GDM1 (cell line): ENCODE measurements at regions not wholly inside any gene's neighbourhood (a gene's known extent, or its start where the extent isn't known, plus 50 kb on each side); places are given as distances from the start of the nearest gene placed in this dataset.

Experiments used
- DNase-seq: peaks from one replicate; lab custom pipeline; 2025; lab: John Stamatoyannopoulos, UW

DNA sequence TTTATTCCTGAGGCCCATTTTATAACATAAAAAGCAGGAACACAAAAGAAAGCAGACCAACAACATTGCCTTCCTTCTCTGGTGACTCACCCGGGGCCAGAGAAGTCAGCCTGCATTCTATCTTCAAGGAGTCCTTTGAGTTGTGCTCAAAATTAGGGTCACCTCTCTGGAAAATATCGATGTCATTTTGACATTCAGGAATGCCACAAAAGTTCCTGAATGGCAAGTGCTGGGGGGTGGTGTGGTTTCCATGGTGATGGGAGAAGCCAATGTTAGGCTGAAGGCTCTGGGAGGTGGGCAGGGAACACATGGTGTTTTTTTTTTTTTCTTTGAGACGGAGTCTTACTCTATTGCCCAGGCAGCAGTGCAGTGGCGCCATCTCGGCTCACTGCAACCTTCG, 159.6 kb downstream of the HAPSTR1 start:
- no peak for DNase-seq

DNA sequence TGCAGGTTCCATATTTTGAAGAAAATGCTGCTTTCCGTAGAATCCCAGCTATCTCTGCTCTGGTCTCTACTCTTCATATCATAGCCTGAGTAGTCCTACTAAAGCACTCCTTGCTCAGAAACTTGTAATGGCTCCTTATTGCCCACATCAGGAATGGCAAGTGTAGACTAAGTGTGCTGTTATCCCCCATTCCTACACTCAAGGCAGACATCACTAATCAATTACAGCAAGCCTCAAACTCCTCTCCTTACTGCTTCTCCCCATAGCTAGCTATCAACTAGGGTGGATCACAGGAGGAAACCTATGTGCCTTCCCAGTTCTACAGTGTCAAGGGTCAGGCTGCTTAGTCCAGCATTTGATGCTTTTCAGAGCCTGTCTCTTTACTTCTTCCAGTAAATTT, 163.4 kb downstream of the HAPSTR1 start:
- no peak for DNase-seq

DNA sequence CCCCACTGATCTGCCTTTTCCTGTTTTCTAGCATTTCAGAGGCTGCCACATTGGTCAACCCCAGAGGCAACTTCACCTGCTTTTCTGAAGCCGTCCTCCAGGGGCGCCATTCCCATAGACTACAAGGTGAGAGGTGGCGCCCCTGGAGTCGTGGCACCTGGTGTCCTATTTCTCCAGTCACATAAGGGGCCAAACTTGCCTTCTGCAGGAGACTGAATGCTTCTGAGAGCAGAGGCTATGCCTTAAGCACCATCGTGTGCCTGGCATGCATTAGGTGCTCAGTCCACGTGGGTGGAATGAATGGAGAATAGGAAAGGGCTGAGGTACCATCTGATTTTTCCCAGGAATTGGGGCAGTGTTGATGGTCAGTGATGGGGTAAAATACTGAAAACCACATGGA, 164.8 kb downstream of the HAPSTR1 start:
- peak; percentile 2 for DNase-seq

DNA sequence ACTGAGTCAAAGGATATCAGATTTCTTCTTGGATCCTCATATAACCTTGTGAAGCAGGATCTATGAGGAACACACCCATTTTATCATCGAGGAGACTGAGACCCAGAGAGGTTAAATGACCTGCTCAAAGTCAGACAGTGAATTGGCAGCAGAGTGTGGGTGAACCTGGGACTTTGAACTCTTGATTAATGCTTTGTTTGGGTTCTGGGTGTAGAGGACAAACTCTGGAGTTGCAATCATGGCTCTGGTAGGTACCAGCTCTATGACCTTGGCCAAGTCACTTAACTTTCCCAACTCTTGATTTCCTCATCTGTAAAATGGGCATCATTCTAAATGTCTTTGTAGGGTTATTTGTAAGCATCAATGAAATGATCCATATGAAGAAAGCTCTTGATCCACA, 166.4 kb downstream of the HAPSTR1 start:
- no peak for DNase-seq

DNA sequence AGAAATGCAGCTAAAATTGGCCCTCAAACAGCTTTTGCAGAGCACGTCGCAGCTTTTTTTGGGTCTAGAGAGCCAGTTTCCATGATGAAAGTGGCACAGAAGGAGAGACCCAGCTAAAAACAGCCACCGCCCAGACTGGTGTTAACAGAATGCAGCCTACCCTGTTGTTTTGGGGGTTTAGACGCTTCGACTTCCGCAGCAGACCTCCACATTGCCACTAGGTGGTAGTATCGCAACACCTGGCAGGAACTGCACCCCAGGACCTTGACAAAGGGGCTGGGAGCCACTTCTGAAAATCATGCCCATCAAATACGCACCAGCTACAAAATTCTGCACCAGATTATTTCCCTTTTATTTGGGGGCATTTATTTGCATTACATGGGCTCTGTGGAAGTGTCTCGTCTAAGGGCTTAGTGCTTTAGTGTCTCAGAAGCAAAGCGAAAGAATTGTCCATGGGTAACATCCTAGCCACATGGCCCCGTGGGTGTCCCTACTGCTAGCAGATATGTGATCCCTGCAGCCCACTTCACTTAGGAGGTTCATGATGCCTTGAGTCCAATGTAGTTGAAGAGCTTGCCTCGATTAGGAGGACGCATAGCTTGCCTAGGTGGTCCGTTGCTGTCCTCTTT, 167.1 kb downstream of the HAPSTR1 start:
- peak; percentile 14 for DNase-seq

DNA sequence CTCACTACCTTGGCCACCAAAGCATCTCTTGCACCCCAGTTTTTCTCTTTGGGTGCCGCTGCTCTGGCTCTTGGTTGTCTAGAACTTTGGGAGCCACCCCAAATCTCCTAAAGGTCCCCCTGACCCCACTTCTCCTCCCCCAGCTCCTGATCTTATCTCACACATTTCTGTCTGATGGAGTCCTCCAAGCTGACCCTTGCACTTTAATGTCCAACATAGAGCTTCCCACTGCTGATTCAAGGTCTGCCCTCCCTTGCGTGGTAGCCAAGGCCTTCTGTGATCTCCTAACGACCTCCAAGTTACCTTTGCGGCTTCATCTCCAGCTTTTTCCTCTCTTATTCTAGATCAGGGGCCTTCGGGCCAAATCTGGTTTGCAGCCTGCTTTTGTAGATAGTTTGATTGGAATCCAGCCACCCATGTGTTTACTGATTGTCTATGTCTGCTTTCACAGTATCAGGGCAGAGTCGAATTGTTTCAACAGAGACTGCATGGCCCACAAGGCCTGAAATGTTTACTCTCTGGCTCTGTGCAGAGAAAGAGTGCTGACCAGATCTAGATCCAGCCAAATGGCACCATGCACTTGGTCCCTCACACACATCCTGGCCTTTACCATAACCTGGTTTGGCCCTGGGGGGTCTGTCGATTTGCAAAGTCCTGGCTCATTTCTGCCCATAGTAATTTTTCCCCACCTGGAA, 168.6 kb downstream of the HAPSTR1 start:
- DNase-seq: no peak

DNA sequence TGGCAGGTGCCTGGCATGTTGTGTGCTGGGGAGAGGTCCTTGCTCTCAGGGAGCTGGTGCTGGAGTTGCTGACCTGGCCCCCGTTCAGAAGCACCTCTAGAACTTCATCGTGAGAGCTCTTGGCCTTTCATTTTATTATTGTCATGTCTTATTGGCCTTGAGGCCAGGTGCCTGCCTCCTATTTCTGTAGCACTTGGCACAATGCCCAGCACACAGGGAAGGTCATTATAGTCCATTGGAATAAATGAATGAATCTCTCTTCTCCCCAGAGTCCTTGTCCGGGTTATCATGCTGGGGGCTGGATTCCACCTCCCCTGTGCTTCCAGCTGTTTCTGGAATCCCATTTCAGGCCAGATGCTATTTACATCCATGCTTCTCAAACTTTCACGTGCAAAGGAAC, 169.2 kb downstream of the HAPSTR1 start:
- DNase-seq: no peak

DNA sequence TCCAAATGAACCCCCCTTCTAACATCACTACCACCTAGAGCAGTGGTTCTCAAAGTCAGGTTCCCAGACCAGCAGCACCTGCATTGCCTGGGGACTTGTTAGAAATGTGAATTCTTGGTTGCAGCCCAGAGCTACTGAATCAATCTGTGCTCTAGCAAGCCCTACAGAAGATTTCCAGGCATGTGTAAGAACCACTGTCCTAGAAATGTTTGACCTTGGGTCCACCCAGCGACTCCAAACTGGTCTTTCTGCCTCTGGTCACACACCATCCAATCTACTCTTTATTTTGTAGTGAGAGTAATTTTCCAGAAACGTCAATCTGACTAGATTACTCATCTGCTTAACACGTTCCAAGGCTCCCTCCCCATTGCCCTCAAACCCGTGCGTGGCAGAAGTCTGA, 169.9 kb downstream of the HAPSTR1 start:
- DNase-seq: no peak

DNA sequence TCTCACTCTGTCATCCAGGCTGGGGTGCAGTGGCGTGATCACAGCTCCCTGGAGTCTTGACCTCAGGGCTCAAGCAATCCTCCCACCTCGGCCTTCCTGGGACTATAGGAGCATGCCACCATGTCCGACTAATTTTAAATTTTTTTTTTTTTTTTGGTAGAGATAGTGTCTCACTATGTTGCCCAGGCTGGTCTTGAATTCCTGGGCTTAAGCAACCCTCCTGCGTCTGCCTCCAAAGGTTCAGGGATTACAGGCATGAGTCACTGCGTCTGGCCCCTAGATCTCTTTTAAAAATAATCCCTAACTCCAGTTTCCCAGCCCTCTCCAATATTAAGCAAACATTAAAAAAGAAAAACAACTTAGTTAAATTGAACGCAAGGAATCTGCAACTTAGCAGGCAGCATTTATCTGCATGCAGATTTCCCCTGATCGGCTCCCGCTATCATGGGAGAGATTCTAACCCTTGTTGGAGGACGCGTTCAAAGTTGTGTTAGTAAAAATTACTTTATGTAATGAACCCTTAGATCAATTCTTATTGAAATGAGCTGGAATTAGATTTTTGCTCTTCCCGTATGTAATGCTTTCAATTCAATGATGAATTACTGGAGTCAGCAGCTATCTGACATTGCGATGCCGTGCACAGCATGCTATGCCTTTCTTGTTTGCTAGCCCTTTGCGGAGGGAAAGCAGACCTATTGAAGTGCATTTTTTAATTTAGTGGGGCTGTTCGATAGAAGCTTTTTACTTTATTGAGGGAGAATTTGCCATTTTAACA, 171.7 kb downstream of the HAPSTR1 start:
- no peak for DNase-seq

DNA sequence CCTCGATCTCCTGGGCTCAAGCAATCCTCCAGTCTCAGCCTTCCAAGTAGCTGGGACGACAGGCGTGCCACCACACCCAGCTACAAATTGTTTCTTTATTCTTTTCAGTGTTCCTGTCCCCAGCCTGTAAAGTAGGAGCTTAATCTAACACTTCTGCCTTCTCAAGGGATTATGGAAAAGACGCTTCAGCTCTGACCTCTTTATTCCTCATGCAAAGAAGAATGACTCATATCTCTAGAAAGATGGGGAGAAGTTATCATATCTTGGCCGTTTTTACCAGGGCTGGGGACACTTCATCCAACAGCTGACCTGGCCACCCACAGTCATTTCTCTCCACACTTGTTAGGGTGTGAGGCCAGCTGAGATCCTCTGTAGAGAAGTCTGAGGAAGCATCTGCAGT, 172.6 kb downstream of the HAPSTR1 start:
- no peak for DNase-seq

DNA sequence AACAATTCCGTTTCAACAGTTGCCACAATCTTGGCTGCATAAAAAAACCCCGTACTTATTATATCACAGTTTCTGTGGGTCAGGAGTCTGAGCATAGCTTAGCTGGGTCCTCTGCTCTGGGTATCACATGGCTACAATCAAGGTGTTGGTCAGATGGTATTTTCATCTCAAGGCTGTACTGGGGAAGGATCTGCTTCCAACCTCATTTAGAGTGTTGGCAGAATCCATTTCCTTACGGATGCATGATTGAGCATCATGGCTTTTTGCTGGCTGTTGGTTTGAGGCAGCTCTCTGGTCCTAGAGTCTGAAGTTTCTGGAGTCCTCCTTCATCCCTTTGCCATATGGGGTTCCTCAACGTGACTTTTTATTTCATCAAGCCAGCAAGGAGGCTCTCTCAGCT, 177.0 kb downstream of the HAPSTR1 start:
- no peak for DNase-seq

DNA sequence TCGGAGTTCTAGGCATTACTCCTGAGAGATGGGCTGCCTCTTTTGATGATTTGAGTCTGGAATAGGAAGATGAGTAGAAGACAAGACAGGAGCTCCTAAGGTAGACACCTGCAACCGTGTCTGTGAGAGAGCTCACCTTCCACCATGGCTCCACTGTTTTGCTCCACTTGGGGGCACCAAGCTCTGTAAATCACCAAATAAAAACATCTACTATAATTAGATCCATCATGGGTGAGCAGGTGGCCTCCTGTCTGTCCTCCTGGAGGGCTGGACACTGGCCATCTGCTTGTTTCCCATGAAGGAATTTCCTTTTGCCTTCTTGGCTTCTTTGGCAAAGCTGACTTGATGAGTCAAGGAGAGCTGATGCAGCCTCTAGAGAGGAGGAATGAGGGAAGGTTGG, 179.0 kb downstream of the HAPSTR1 start:
- no peak for DNase-seq

DNA sequence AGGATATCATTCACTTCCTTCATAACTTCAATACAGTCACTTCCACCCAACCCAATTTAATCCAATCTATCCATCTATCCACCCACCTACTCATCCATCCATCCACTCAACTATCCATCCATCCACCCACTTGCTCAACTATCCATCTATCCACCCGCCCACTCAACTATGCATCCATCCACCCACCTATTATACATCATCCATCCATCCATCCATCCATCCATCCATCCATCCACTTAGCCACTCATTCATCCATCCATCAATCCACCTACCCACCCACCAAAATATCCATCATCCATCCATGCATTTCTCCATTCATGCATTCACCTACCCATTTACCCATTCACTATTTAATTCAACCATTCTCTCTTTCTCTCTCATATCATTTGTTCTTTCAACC, 179.5 kb downstream of the HAPSTR1 start:
- DNase-seq: no peak

DNA sequence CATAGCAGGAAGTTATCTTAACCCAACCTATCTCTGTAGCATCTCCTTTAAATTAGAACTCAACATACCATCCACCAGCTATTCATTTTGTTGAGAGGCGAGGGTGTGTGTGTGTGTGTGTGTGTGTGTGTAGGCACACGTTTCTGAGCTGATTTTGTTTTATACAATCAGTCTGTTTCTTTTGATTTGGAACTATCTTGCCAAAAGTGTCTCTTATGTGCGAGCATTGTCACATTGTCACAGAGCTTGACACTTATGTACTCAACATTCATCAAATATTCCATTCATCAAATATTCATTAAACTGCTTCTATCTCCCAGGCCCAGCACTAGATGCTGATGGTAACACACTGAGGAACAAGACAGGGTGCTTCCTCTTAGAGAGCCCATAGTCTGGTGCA, 180.4 kb downstream of the HAPSTR1 start:
- DNase-seq: no peak

DNA sequence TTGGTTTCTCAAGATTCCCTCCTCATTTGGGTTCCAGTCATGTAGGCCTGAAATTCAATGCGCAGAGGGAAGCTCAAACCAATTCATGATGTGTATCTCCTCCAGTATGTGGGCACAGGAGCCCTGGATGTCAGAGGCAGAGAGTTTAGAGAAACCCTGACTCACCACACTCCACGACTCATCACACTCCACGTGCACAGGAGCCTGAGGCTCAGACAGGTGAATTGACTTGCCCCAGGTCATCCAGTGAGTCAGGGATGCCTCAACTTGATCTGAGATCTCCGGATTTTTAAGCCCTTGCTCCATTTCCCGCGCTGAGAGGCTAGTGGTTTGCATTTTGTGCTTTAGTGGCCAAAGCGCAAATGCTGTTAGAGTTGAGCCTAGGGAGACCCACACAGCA, 183.9 kb downstream of the HAPSTR1 start:
- no peak for DNase-seq

DNA sequence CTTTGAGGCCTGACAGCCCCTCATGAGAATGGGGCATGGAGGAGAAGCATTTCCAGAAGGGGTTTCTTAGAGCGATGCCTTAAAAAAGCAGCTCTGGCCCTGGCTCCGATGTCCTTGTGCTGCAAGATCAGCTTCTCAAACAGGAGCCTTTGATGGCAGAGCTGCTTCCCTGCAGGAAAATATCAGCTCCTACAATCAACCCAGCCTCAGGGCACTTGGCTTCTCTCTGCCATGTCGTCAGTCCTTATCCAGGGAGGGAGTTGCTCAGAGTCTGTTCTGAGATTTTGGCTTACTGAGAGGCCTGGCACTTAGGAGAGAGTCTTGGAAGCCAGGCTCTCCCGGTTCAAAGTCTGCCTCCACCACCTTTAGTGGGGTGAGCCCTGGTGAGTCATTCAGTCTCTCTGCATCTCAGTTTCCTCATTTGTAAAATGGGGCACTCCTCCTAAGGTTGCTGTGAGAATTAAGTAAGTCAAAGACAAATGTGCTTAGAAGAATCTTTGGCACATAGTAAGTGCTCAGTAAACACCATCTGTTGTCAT, 184.4 kb downstream of the HAPSTR1 start:
- no peak for DNase-seq

DNA sequence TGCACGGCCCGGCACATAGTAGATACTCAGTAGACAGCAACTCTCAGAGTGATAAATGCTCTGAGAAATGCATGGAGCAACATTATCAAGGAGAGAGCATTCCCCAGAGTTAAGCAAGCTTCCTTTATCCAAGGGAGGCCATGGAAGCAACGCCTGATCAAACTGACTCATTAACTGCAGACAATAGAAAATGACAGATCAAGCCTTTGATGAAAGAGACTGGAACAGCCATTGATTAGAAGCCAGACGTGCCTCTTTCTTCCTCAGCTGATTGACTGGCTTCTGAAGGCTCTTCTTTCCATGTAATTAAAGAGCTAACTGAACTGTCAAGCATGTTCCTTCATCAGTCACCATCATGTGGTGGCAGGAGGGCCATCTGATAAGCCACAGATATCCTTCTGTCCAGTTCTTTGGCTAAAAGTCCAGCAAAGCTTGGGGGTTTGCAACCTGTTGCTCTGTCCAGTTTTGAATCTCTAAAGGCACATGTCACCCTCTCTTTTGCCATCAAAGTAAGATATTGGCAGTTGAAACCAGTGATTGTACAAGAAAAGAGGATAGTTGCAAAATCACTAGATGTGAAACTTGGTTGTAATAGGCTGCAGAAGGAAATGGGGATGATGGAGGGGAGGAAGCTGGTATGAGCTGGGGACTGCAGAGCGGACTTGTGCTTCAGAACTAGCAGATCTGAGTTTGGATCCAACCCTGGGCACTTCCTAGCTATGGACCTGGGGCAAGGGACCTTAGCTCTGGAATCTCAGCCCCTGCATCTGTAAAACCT, 188.0 kb downstream of the HAPSTR1 start:
- DNase-seq: no peak

DNA sequence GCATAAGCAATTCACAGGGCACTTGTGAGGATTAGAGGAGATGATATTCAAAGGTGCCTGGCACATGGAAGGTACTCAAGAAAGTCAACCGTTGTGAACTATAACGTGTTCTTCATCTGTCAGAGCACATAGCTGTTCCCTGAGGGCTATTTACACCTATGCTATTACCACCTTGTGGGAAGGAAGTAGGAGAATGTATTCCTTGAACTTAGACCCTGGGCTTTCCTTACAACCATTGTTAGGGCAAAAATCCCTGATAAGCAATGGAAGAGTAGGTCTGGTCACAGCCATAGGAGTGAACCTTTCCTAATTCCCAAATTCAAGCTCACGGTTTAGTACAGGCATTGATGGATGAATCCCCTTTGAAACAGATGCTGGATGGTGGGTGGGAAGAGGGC, 188.6 kb downstream of the HAPSTR1 start:
- DNase-seq: no peak

DNA sequence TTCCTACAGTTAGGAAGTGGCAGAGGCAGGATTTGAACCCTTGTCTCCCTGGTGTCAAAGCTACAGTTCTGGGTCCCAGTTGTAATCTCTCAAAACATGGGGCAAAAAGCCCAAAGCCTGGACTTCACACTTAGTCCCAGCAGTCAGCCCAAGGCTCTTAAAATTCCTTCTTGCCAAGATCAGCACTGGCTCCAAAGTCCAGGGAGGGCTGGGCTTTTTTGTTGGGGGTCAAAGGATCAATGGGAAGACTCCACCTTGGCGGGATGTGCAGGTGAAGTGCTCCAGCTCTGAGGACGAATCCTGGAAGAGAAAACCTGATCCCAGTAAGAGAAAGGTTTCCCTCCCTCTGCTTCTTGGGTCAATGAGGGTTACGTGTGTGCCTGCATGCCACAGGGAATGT, 195.5 kb downstream of the HAPSTR1 start:
- no peak for DNase-seq

DNA sequence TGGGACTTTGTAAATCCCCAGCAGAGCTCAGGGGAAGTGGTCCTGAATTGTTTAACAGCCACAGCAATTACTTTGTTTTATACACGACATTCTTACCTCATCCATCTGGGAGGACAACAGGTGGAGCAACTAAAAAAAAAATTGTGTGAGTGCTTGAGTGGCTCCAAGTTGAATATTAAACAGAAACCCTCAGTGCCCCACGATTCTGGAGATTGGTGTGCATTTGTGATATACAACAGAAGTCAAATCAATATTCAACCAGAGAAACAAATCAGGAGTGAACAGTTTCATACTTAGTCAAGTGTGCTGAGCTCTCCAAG, 204.8 kb downstream of the HAPSTR1 start:
- no peak for DNase-seq

DNA sequence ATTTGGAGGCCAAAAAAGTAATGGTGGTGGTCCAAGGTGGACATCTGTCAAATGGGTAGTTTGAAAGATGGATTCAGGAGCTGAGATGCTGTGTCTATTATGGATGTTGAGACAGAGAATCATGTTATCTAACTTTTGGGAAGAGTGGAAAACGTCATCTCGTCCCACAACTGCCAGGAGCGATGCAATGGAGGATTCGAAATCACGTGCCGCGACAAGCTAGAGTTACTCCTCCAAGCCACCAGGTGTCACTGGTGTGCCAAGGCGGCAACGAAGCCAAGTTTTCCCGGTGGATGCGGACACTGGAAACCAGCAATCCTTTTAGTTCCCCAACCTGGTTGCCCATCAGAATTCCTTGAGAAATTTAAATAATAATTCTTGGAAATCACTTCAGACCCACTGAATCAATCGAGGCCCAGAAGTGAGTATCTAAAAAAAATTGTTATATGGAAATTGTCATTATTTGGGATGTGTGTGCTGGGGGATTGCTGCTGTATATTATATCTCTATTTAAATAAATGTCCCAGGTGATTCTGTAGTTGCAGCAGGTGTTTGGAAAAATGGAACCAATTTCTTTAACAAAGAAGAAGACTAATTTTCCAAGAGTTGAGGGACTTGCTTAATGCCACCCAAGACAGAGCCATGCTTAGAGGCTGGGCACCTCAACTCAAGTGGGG, 206.1 kb downstream of the HAPSTR1 start:
- no peak for DNase-seq

DNA sequence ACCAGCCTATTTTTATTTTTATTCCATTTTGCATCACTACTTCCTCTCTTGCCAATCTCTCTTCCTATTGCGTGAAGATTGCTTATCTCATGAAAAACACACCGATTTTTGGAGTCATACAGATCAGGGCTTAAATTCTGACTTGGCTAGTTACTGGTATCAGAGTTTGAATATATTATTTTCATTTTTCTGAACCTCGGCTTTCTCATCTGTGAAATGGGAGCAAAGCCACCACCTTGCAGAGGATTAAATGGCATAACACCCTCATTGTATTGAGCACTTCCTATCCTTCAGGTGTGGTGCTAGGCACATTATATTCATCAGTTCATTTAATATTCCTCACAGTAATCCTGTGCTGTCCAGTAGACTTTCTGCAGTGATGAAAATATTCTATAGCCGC, 208.8 kb downstream of the HAPSTR1 start:
- no peak for DNase-seq
